Activated T-cell treated with anti-CD3 and anti-CD28 coated beads, Interleukin-2, amount 50 U/mL, for 4 hours (primary cell): ENCODE measurements at regions not wholly inside any gene's neighbourhood (a gene's known extent, or its start where the extent isn't known, plus 50 kb on each side); places are given as distances from the start of the nearest gene placed in this dataset.

ENCODE experiments used
- ATAC-seq, 2 donors: fragments of 200-7000 bp; cut with Tn5 transposase; one replicate each; pipeline ENCODE4 v1.10.0; 2021
- DNase-seq: peaks from one replicate; pipeline ENCODE4 v3.0.0-alpha.2; 2020
- H3K27me3 Mint-ChIP-seq: one replicate; pipeline ENCODE4 v1.8.0; 2021; ENCODE audit warnings: low read depth, mixed read lengths
- H3K36me3 Mint-ChIP-seq: one replicate; pipeline ENCODE4 v1.8.0; 2022; ENCODE audit warnings: mixed read lengths; ENCODE audit not compliant: insufficient read depth
- H3K4me1 Mint-ChIP-seq: one replicate; pipeline ENCODE4 v1.8.0; 2021; ENCODE audit warnings: low read depth, mixed read lengths
- H3K4me3 Mint-ChIP-seq: one replicate; pipeline ENCODE4 v1.8.0; 2021; ENCODE audit warnings: mild to moderate bottlenecking, moderate library complexity, mixed read lengths
- H3K9me3 Mint-ChIP-seq: one replicate; pipeline ENCODE4 v1.8.0; 2021; ENCODE audit warnings: mixed read lengths

DNA sequence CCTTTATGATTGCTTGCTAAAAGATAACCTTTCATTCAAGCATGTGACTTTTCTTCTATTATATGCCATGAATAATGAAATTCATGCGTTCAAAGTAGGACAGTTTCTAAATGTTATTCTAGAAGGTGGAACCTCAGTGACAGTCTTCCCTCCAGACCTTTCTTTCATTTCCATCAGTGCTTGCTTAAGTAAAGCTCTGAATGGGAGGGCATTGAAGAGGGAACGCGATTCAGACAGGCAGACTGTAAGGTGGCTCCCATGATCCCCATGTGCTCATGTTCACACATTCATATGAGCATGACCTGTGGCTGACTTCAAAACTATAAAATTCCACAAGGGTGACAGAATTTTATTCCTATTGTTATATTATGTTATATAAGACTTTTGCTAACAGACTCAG lies 1367.3 kb upstream of the IGFBP7 start:
- no peaks in the 10 kb centered on the region for H3K27me3 Mint-ChIP-seq
- no peaks in the 10 kb centered on the region for H3K4me1 Mint-ChIP-seq
- no peak overlapping the region for H3K4me3 Mint-ChIP-seq
- no peak for DNase-seq
- no peak for ATAC-seq
- no peaks in the 10 kb centered on the region for H3K36me3 Mint-ChIP-seq
- peaks cover 10% of the 10 kb centered on the region for H3K9me3 Mint-ChIP-seq

DNA sequence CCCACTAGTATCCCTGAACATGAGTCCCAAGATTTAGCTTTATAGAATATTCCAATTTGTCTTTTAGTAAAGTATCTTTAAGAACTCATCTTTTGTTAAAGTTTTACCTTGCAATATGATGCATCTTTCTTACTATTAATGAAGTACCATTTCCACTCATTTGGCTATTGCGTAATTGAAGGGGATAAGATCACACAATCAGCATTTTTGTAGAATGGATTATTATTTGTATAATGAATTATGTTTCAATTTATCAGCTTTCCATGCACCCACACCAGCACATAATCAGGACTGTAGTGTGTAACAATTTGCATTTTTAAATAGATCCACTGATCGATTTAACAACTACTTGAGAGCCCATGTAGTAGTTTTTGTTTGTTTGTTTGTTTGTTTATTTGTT lies 1364.9 kb upstream of the IGFBP7 start:
- no peaks in the 10 kb centered on the region for H3K36me3 Mint-ChIP-seq
- ATAC-seq: no peak
- no peak overlapping the region for H3K4me3 Mint-ChIP-seq
- H3K9me3 Mint-ChIP-seq: peaks cover 22% of the 10 kb centered on the region
- no peaks in the 10 kb centered on the region for H3K27me3 Mint-ChIP-seq
- H3K4me1 Mint-ChIP-seq: no peaks in the 10 kb centered on the region
- no peak for DNase-seq

DNA sequence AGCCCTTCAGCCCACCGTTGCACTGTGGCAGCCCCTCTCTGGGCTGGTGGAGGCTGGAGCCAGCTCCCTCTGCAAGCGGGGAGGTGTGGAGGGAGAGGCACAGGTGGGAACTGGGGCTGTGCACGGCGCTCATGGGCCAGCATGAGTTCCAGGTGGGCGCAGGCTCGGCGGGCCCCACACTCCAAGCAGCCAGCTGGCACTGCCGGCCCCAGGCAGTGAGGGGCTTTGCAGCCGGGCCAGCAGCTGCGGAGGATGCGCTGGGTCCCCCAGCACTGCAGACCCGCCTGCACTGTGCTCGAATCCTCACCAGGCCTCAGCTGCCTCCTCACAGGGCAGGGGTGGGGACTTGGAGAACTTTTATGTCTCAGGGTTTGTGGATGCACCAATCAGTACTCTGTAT lies 1354.8 kb upstream of the IGFBP7 start:
- no peak for DNase-seq
- no peak for ATAC-seq
- H3K4me3 Mint-ChIP-seq: no peak overlapping the region
- H3K27me3 Mint-ChIP-seq: no peaks in the 10 kb centered on the region
- H3K4me1 Mint-ChIP-seq: no peaks in the 10 kb centered on the region
- peaks cover 13% of the 10 kb centered on the region for H3K9me3 Mint-ChIP-seq
- no peaks in the 10 kb centered on the region for H3K36me3 Mint-ChIP-seq

GRCh38 chr4:58456727-58457384 lies 1346.7 kb upstream of the IGFBP7 start:
- Mint-ChIP-seq H3K9me3 (peaks cover 7% of the 10 kb centered on the region), H3K27me3 (no peaks in the 10 kb centered on the region), H3K36me3 (no peaks in the 10 kb centered on the region), H3K4me3 (no peak overlapping the region), H3K4me1 (no peaks in the 10 kb centered on the region)
- DNase-seq (no peak), ATAC-seq (no peak)

- H3K27me3 Mint-ChIP-seq: no peaks in the 10 kb centered on the region
- DNase-seq (no peak), ATAC-seq (no peak)
- peaks cover 18% of the 10 kb centered on the region for H3K9me3 Mint-ChIP-seq
- no peak overlapping the region for H3K4me3 Mint-ChIP-seq
- no peaks in the 10 kb centered on the region for H3K36me3 Mint-ChIP-seq
- no peaks in the 10 kb centered on the region for H3K4me1 Mint-ChIP-seq
These were observed 1343.8 kb upstream of the IGFBP7 start for GRCh38 chr4:58453956-58454355.

DNA sequence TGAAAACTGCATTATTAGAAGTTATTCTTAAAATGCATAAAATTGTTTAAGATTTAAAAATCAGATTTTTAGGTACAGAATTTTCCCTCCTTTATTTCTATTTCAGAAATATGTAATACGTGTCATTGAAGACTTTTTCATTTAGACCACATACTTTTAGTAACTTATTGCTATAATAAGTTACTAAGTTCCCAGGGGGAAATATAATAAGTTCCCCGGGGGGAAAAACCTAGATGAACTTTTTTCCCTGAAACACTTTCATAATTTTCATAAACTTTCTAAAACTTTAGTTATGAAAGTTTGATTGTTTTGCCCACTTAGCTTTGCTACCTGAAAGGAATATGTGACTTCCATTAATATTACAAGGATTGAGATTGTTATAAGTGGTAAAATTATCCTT lies 1341.5 kb upstream of the IGFBP7 start:
- Mint-ChIP-seq H3K36me3 (no peaks in the 10 kb centered on the region), H3K9me3 (peaks cover 18% of the 10 kb centered on the region)
- no peak for ATAC-seq

GRCh38 chr4:58435871-58436270 lies 1325.7 kb upstream of the IGFBP7 start:
- Mint-ChIP-seq H3K9me3 (peaks cover 28% of the 10 kb centered on the region), H3K4me3 (no peak overlapping the region), H3K36me3 (no peaks in the 10 kb centered on the region), H3K4me1 (no peaks in the 10 kb centered on the region), H3K27me3 (no peaks in the 10 kb centered on the region)
- no peak for DNase-seq
- ATAC-seq: no peak

More for the DNA sequence above, 1341.5 kb upstream of the IGFBP7 start:
- H3K4me3 Mint-ChIP-seq: no peak overlapping the region
- H3K4me1 Mint-ChIP-seq: no peaks in the 10 kb centered on the region
- no peaks in the 10 kb centered on the region for H3K27me3 Mint-ChIP-seq
- DNase-seq: no peak

DNA sequence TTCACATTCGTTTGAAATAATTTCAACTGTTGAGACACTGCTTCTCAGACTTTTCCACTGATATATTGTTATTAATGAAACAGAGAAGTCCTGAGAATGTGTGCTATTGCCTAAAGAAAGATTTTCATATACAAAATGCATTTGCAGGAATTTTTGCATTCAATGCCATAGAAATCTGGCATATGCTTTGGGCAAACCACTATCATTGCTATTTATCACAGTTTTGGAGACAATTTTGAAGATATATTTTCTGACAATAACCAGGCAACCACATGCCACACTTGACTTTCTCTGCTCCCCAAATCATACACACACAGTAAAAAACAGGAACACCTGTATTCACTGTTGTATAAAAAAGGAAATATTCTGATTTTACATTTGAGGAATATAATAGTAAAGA lies 1303.7 kb upstream of the IGFBP7 start:
- Mint-ChIP-seq H3K4me1 (no peaks in the 10 kb centered on the region), H3K9me3 (no peaks in the 10 kb centered on the region), H3K36me3 (no peaks in the 10 kb centered on the region), H3K27me3 (no peaks in the 10 kb centered on the region), H3K4me3 (no peak overlapping the region)
- ATAC-seq (no peak), DNase-seq (no peak)

- DNase-seq (no peak), ATAC-seq (no peak)
- H3K4me3 Mint-ChIP-seq: no peak overlapping the region
- no peaks in the 10 kb centered on the region for H3K36me3 Mint-ChIP-seq
- no peaks in the 10 kb centered on the region for H3K27me3 Mint-ChIP-seq
- peaks cover 2% of the 10 kb centered on the region for H3K9me3 Mint-ChIP-seq
- no peaks in the 10 kb centered on the region for H3K4me1 Mint-ChIP-seq
These were observed 1301.7 kb upstream of the IGFBP7 start for GRCh38 chr4:58411904-58412303.

DNA sequence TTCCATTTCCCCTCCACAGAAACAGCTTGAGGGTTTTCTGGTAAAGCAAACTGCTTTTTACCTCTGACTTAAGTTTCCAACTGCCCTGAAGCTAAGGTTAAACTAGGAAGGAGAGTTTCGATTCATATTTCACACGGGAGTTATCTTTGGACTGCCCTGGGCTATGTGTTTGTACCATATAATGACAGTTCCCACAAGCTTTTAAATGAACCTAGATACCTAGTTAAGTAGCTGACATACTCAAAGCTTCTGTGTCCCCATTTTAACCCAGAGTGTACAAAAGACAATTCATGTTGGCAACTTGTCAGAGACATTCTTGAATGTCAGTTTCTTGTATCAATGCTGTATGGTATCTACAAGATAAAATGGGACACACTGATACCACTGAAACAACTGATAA lies 1296.6 kb upstream of the IGFBP7 start:
- H3K27me3 Mint-ChIP-seq: no peaks in the 10 kb centered on the region
- ATAC-seq (no peak), DNase-seq (no peak)
- H3K36me3 Mint-ChIP-seq: no peaks in the 10 kb centered on the region
- no peaks in the 10 kb centered on the region for H3K4me1 Mint-ChIP-seq
- H3K4me3 Mint-ChIP-seq: no peak overlapping the region
- H3K9me3 Mint-ChIP-seq: peaks cover 13% of the 10 kb centered on the region

DNA sequence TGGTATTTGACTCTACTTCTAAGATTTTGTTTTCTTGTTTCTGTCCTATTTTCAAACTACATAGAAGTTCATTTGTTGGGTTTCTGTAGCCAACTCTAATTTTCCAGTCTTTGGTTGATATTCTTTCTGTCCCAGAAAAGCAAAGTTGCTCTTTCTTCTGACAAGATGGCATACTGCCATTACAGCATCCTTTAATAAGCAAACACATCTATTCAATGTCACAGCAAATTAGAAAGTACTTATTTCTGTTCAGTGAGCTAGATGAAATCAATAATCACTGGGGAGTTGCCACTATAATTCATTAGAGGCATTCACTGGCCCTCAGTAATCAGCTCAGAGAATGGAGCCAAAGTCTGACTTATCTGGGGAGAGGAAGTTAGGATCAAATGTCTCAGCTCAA lies 1258.0 kb upstream of the IGFBP7 start:
- Mint-ChIP-seq H3K27me3 (no peaks in the 10 kb centered on the region), H3K4me3 (no peak overlapping the region), H3K9me3 (peaks cover 14% of the 10 kb centered on the region), H3K4me1 (no peaks in the 10 kb centered on the region), H3K36me3 (no peaks in the 10 kb centered on the region)
- ATAC-seq (no peak), DNase-seq (no peak)

- ATAC-seq (no peak), DNase-seq (no peak)
- Mint-ChIP-seq H3K36me3 (no peaks in the 10 kb centered on the region), H3K27me3 (no peaks in the 10 kb centered on the region), H3K4me1 (no peaks in the 10 kb centered on the region), H3K4me3 (no peak overlapping the region), H3K9me3 (peaks cover 27% of the 10 kb centered on the region)
These were observed 1250.4 kb upstream of the IGFBP7 start for GRCh38 chr4:58360354-58361133.

- Mint-ChIP-seq H3K4me3 (no peak overlapping the region), H3K36me3 (no peaks in the 10 kb centered on the region), H3K9me3 (peaks cover 30% of the 10 kb centered on the region), H3K4me1 (no peaks in the 10 kb centered on the region), H3K27me3 (no peaks in the 10 kb centered on the region)
- ATAC-seq (no peak), DNase-seq (no peak)
These were observed 1249.4 kb upstream of the IGFBP7 start for GRCh38 chr4:58359590-58359989.

DNA sequence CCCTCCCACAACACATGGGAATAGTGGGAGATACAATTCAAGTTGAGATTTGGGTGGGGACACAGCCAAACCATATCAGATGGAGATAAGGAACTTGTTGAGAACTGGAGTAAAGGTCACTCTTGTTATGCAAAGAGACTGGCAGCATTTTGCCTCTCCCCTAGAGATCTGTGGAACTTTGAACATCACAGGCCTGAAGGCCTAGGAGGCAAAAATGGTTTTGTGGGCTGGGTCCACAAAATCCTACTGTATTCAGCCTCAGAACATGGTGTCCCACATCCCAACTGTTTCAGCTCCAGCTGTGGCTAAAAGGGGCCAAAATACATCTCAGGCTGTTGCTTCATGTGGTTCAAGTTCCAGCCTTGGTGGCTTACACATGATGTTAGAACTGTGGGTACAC lies 1247.8 kb upstream of the IGFBP7 start:
- H3K9me3 Mint-ChIP-seq: peaks cover 30% of the 10 kb centered on the region
- DNase-seq: no peak
- no peaks in the 10 kb centered on the region for H3K27me3 Mint-ChIP-seq
- H3K4me1 Mint-ChIP-seq: no peaks in the 10 kb centered on the region
- no peak overlapping the region for H3K4me3 Mint-ChIP-seq
- ATAC-seq: no peak
- H3K36me3 Mint-ChIP-seq: no peaks in the 10 kb centered on the region

DNA sequence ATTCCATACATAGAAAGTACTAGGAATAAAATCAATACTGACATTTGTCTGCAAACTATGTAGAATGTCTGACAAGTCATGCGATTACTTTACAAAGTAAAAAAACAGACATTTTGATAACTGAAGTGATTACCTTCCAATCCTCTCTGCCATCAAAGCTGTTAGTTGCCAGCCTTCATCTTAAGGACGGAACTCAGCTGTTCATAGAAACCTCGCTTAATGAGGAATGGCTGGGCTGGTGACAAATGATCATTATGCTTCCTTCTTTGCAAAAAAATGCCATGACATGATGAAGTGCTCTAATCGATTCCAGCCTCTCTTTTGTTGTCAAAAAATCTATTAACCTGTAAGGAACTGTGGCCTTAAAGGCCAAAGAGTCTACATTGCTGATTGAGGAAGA lies 1214.9 kb upstream of the IGFBP7 start:
- DNase-seq (no peak), ATAC-seq (no peak)
- no peak overlapping the region for H3K4me3 Mint-ChIP-seq
- H3K9me3 Mint-ChIP-seq: peaks cover 5% of the 10 kb centered on the region
- no peaks in the 10 kb centered on the region for H3K4me1 Mint-ChIP-seq
- H3K27me3 Mint-ChIP-seq: no peaks in the 10 kb centered on the region
- H3K36me3 Mint-ChIP-seq: no peaks in the 10 kb centered on the region
